ENCODE measurements at regions not wholly inside any gene's neighbourhood (a gene's known extent, or its start where the extent isn't known, plus 50 kb on each side); places are given as distances from the start of the nearest gene placed in this dataset.
"Not testable (repeated sequence)": the region's sequence is repeated elsewhere in the genome, so short reads cannot be mapped to it uniquely, and the experiment has no call there.

DNA sequence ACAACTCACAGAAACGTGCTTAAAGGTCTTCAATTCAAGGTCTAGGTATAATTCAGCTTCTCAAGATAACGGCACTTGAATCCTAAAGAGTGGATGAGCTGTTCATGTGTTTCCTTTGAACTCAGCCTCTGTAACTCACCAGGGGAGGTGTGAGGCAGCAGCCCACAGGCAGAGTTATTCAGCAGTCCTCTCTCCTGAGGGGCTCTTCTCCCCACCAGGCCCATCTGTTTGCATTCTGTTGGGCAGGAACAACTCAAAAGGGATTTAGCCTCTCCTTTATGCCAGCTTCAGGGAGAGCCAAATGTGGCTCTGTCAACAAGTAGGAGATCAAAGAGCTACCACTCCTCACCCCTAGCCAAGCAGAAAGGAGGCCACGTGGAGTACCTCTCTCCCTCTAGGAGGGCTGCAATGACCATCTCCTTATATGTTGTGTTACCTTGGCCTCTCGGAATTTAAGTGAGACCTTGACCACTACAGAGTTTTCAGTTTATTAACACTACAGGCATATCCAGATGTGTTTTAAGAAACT is 151.2 kb downstream of the SPATA18 start:
- DNase-seq (ENCODE audit: low spot score in 2 of 2): no peak
- TF ChIP-seq POLR2AphosphoS5 (IDR thresholded peaks at IDR 0.05) (no peak), POLR2A (IDR thresholded peaks at IDR 0.05) (no peak), EP300 (IDR thresholded peaks at IDR 0.05) (no peak)
- TF ChIP-seq, protein P1, sequence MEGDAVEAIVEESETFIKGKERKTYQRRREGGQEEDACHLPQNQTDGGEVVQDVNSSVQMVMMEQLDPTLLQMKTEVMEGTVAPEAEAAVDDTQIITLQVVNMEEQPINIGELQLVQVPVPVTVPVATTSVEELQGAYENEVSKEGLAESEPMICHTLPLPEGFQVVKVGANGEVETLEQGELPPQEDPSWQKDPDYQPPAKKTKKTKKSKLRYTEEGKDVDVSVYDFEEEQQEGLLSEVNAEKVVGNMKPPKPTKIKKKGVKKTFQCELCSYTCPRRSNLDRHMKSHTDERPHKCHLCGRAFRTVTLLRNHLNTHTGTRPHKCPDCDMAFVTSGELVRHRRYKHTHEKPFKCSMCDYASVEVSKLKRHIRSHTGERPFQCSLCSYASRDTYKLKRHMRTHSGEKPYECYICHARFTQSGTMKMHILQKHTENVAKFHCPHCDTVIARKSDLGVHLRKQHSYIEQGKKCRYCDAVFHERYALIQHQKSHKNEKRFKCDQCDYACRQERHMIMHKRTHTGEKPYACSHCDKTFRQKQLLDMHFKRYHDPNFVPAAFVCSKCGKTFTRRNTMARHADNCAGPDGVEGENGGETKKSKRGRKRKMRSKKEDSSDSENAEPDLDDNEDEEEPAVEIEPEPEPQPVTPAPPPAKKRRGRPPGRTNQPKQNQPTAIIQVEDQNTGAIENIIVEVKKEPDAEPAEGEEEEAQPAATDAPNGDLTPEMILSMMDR (IDR thresholded peaks at IDR 0.05): no peak
- H3K9me3 ChIP-seq: no peaks in the 10 kb centered on the region
- no peak overlapping the region for H3K4me3 ChIP-seq
- no peaks in the 10 kb centered on the region for H3K4me1 ChIP-seq
- H3K36me3 ChIP-seq: no peaks in the 10 kb centered on the region
- 61% methylated on average over 4 of the region's 4 CpGs for WGBS
- H3K27me3 ChIP-seq: no peaks in the 10 kb centered on the region
- no peak overlapping the region for H3K27ac ChIP-seq

- no peak for TF ChIP-seq EP300 (IDR thresholded peaks at IDR 0.05)
- TF ChIP-seq POLR2AphosphoS5 (IDR thresholded peaks at IDR 0.05): no peak
- TF ChIP-seq, protein P1 (IDR thresholded peaks at IDR 0.05): no peak
- TF ChIP-seq POLR2A (IDR thresholded peaks at IDR 0.05): no peak
- Histone ChIP-seq H3K9me3 (no peaks in the 10 kb centered on the region), H3K4me3 (no peak overlapping the region), H3K27ac (no peak overlapping the region), H3K36me3 (no peaks in the 10 kb centered on the region), H3K4me1 (no peaks in the 10 kb centered on the region), H3K27me3 (no peaks in the 10 kb centered on the region)
- 74% methylated on average over 1 of the region's 1 CpG for WGBS
- no peak for DNase-seq (ENCODE audit: low spot score in 2 of 2)
Measured at GRCh38 chr4:52202931-52203330, 151.8 kb downstream of the SPATA18 start.

DNA sequence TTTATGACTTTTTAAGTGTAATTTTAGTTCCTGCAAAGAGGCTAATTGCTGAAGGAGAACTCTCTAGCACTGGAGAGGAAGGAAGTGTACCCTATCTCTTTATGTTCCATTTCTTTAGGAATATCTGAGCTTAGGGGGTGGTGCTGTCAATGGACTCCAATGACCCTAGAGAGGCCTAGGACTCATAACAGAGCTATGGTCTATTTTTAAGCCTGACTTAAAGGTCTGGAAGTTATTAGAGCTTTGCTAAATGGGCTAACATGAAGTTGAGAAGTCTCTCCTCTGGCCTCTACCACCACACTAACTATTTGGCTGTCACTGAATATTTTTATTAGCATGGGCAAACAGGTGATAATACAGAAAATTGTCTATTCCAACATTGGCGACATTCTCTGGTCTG is 152.2 kb downstream of the SPATA18 start:
- TF ChIP-seq EP300 (IDR thresholded peaks at IDR 0.05) (no peak), POLR2AphosphoS5 (IDR thresholded peaks at IDR 0.05) (no peak), POLR2A (IDR thresholded peaks at IDR 0.05) (no peak)
- TF ChIP-seq, protein P1 (IDR thresholded peaks at IDR 0.05): no peak
- WGBS: 71% methylated on average over 1 of the region's 1 CpG
- no peak for DNase-seq (ENCODE audit: low spot score in 2 of 2)
- no peaks in the 10 kb centered on the region for H3K36me3 ChIP-seq
- no peak overlapping the region for H3K27ac ChIP-seq
- H3K4me1 ChIP-seq: no peaks in the 10 kb centered on the region
- no peaks in the 10 kb centered on the region for H3K27me3 ChIP-seq
- H3K4me3 ChIP-seq: no peak overlapping the region
- no peaks in the 10 kb centered on the region for H3K9me3 ChIP-seq

- Histone ChIP-seq H3K9me3 (no peaks in the 10 kb centered on the region), H3K36me3 (no peaks in the 10 kb centered on the region), H3K4me3 (no peak overlapping the region), H3K27me3 (no peaks in the 10 kb centered on the region), H3K27ac (no peak overlapping the region), H3K4me1 (no peaks in the 10 kb centered on the region)
- WGBS: 85% methylated on average over 3 of the region's 3 CpGs
- DNase-seq (ENCODE audit: low spot score in 2 of 2): no peak
- TF ChIP-seq, protein P1 (IDR thresholded peaks at IDR 0.05): no peak
- no peak for TF ChIP-seq EP300 (IDR thresholded peaks at IDR 0.05)
Measured at GRCh38 chr4:52204921-52205320, 153.8 kb downstream of the SPATA18 start.

DNA sequence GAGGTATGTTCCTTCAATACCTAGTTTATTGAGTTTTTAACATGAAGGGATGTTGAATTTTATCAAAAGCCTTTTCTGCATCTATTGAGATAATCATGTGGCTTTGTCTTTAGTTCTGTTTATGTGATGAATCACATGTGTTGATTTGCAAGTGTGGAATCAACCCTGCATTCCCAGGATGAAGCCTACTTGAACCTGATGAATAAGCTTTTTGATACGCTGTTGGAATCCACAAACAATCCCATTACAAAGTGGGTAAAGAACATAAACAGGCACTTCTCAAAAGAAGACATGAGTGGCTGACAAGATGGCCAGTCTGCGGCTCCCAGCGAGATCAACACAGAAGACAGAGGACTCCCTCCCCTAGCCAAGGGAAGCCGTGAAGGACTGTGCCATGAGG is 156.0 kb downstream of the SPATA18 start:
- not testable (repeated sequence) for H3K27ac ChIP-seq; H3K4me3 ChIP-seq; H3K36me3 ChIP-seq; H3K4me1 ChIP-seq; DNase-seq (ENCODE audit: low spot score in 2 of 2); H3K27me3 ChIP-seq; H3K9me3 ChIP-seq
- 90% methylated on average over 3 of the region's 4 CpGs for WGBS

DNA sequence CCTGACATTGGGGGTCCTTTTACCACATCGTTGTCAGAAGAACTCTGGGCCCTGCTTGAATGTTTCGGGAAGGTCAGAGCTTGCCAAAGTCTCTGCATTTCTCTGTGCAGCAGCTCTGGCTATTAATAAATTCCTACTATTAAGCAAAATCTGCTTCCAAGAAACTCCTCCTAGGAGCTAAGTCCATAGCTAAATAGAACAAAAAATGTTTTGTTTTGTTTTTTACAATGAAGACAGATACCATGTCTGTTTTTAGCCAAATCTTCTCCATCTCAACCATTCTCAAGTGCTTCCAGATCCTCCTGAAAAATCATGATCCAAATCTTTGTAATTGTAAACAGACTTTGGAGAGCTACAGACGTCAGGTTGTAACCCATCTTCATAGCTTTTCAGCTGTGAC is 161.6 kb downstream of the SPATA18 start:
- no peak for DNase-seq (ENCODE audit: low spot score in 2 of 2)

More for the DNA sequence above, 161.6 kb downstream of the SPATA18 start:
- H3K4me3 ChIP-seq: no peak overlapping the region
- no peaks in the 10 kb centered on the region for H3K9me3 ChIP-seq
- no peaks in the 10 kb centered on the region for H3K27me3 ChIP-seq
- no peaks in the 10 kb centered on the region for H3K36me3 ChIP-seq
- no peaks in the 10 kb centered on the region for H3K4me1 ChIP-seq
- 55% methylated on average over 3 of the region's 3 CpGs for WGBS
- TF ChIP-seq POLR2AphosphoS5 (IDR thresholded peaks at IDR 0.05) (no peak), POLR2A (IDR thresholded peaks at IDR 0.05) (no peak), EP300 (IDR thresholded peaks at IDR 0.05) (no peak)
- TF ChIP-seq, protein P1 (IDR thresholded peaks at IDR 0.05): no peak
- no peak overlapping the region for H3K27ac ChIP-seq

All from suprapubic skin (tissue), 4 donors.